GM12892 (cell line): ENCODE measurements at regions not wholly inside any gene's neighbourhood (a gene's known extent, or its start where the extent isn't known, plus 50 kb on each side); places are given as distances from the start of the nearest gene placed in this dataset.

Source experiments
- DNase-seq: peaks from one replicate; pipeline ENCODE4 v3.0.0; 2011; ENCODE audit not compliant: insufficient read length
- FAIRE-seq: peaks from 2 replicates; lab custom pipeline; 2011; peaks lifted over from hg19 to GRCh38; lab: Jason Lieb, UNC
- POLR2A ChIP-seq: IDR thresholded peaks from 2 replicates; pipeline ENCODE4 v1.6.1; 2011; ENCODE audit warnings: low read depth, low read length, control low read depth
- POLR2AphosphoS5 ChIP-seq: IDR thresholded peaks from 2 replicates; pipeline ENCODE4 v1.6.1; 2011; ENCODE audit warnings: low read depth, low read length, control low read depth
- TAF1 ChIP-seq: IDR thresholded peaks from 2 replicates; pipeline ENCODE4 v1.6.1; 2011; ENCODE audit warnings: low read depth, mild to moderate bottlenecking, control low read depth, low read length, borderline replicate concordance

GRCh38 chr22:48152916-48153315 lies 1390.5 kb downstream of the TBC1D22A start:
- no peak for DNase-seq
- FAIRE-seq, result no peak
- TF ChIP-seq POLR2AphosphoS5 (no peak), TAF1 (no peak), POLR2A (no peak)

- no peak for FAIRE-seq
- no peak for DNase-seq
- TF ChIP-seq POLR2A, result no peak
- no peak for TF ChIP-seq POLR2AphosphoS5
- TF ChIP-seq TAF1, result no peak
Observed at GRCh38 chr22:48152164-48152775, 1389.8 kb downstream of the TBC1D22A start.

DNA sequence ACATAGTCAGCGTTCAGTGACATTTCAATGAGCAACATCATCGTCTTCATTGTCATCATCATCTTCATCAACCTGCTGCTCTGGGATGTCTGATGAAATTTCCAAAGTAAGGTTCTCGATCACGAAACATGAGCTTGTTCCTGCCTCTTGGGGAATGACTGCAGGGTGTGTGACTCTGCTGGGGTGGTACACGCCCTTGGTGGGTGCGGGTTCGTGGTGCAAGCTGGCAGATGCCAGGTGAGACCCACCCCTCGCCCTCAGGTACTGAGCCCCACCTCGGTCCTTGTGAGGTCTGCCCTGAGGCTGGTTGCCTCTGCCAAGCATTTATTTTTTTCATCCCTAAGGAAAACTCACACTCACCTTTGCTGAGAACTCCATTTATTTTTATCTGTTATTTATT lies 1389.2 kb downstream of the TBC1D22A start:
- FAIRE-seq (no peak), DNase-seq (no peak)
- TF ChIP-seq POLR2A, result no peak
- TF ChIP-seq TAF1, result no peak
- TF ChIP-seq POLR2AphosphoS5, result no peak

DNA sequence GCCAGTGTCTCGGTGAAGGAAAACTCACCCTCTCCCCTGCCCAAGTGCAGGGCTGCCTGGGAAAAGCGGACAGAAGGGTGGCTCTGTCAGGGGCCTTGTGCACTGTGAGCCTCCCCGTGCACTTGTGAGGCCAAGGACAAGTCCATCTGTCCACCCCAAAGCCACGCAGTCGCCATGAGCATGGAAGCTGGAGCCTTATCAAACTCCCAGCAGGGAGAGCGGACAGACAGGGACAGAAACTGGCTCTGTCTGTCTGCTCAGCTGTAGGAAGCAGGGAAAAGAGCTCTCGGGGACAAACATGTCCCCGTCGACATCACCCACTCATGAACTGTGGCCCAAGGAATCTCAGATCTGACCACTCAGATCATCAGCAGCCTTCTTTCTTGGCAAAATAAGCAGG lies 1385.4 kb downstream of the TBC1D22A start:
- TF ChIP-seq TAF1, result no peak
- no peak for TF ChIP-seq POLR2AphosphoS5
- no peak for TF ChIP-seq POLR2A
- no peak for FAIRE-seq
- DNase-seq, result no peak

DNA sequence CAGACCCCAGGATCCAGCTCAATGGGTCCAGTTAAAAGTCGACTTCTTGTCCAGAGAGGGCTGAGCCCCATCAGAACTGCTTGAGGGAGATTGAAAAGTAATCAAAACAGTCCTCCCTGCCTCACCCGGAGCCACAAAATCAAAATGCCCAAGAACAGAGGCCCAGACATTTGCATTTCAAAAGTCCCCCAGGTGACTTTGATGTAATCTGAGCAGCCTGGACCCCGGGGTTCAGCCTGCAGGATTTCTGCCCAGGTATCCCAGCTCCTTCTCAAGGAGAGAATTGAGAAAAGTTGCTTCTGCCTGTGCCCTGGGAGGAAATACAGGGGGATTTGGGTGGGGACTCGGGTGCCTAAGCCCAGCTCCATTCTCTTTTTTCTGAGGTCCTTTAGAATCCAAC lies 1385.0 kb downstream of the TBC1D22A start:
- no peak for FAIRE-seq
- no peak for DNase-seq
- TF ChIP-seq POLR2AphosphoS5, result no peak
- no peak for TF ChIP-seq POLR2A
- no peak for TF ChIP-seq TAF1

GRCh38 chr22:48146426-48146825 lies 1384.0 kb downstream of the TBC1D22A start:
- DNase-seq (no peak), FAIRE-seq (no peak)
- no peak for TF ChIP-seq TAF1
- no peak for TF ChIP-seq POLR2A
- no peak for TF ChIP-seq POLR2AphosphoS5

DNA sequence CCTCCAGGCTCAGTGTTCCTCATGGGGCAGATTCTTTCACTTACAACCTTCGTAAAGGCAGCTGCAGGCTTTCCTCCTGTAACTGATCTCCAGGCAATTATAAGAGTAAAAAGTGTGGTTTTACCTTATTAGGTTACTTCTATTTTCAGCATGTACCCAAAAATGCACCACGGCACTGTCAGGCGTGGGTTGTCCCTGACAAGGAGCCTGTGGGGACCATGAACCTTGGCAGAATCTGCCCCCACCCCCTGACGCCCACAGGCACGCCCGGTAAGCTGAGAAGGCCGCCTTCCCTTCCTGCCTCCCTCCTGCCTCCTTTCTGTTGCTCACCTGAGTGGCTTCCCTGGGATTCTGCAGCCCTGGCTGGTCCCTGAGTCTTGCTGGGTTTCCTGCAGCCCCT lies 1383.3 kb downstream of the TBC1D22A start:
- no peak for DNase-seq
- TF ChIP-seq POLR2AphosphoS5, result no peak
- TF ChIP-seq TAF1, result no peak
- no peak for TF ChIP-seq POLR2A
- no peak for FAIRE-seq

- FAIRE-seq (no peak), DNase-seq (no peak)
- TF ChIP-seq POLR2A, result no peak
- no peak for TF ChIP-seq POLR2AphosphoS5
- no peak for TF ChIP-seq TAF1
Observed at GRCh38 chr22:48144318-48144717, 1381.9 kb downstream of the TBC1D22A start.

DNA sequence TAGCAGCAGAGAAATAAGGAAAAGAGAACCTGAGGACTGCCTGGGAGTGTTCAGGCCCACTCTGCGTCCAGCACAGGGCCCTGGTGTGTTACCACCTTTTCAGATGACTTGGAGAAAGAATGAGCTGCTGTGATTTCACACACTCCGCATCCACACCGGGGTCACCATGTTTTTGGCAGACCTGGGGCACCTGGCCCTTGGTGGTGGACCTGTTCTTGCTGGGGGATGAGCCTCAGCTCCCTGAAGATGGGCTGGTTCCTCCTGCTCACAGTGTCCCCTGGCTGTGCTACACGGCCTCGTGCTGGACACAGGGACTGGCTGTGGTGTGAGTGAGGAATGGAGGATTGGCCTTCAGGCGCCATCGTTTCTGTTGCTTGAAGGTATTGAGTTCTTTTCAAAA lies 1381.4 kb downstream of the TBC1D22A start:
- FAIRE-seq, result no peak
- no peak for TF ChIP-seq POLR2AphosphoS5
- no peak for TF ChIP-seq TAF1
- no peak for TF ChIP-seq POLR2A
- no peak for DNase-seq

GRCh38 chr22:48142388-48142787 lies 1379.9 kb downstream of the TBC1D22A start:
- TF ChIP-seq POLR2AphosphoS5, result no peak
- TF ChIP-seq POLR2A, result no peak
- TF ChIP-seq TAF1, result no peak
- DNase-seq (no peak), FAIRE-seq (no peak)

GRCh38 chr22:48141301-48141700 lies 1378.9 kb downstream of the TBC1D22A start:
- DNase-seq (no peak), FAIRE-seq (no peak)
- no peak for TF ChIP-seq POLR2AphosphoS5
- no peak for TF ChIP-seq TAF1
- TF ChIP-seq POLR2A, result no peak

GRCh38 chr22:48140261-48140813 lies 1377.9 kb downstream of the TBC1D22A start:
- FAIRE-seq (no peak), DNase-seq (no peak)
- TF ChIP-seq POLR2AphosphoS5, result no peak
- TF ChIP-seq TAF1, result no peak
- no peak for TF ChIP-seq POLR2A
